ENCODE measurements at regions not wholly inside any gene's neighbourhood (a gene's known extent, or its start where the extent isn't known, plus 50 kb on each side); places are given as distances from the start of the nearest gene placed in this dataset.

DNA sequence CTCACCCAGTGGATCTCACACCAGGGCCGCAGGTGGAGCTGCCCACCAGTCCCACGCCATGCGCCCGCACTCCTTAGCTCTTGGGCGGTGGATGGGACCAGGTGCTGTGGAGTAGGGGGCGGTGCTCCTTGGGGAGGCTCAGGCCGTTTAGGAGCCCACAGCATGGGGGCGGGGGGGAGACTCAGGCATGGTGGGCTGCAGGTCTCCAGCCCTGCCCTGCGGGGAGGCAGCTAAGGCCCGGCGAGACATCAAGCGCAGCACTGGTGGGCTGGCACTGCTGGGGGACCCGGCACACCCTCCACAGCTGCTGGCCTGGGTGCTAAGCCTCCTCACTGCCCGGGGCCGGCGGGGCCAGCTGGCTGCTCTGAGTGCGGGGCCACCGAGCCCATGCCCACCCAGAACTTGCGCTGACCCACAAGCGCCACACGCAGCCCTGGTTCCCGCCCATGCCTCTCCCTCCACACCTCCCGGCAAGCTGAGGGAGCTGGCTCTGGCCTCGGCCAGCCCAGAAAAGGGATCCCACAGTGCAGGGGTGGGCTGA, 312.9 kb upstream of the GIMD1 start:
- Mint-ChIP-seq H3K4me1 (no peaks in the 10 kb centered on the region), H3K9me3 (peaks cover 12% of the 10 kb centered on the region), H3K27ac (no peak overlapping the region), H3K36me3 (no peaks in the 10 kb centered on the region), H3K27me3 (no peaks in the 10 kb centered on the region), H3K4me3 (no peak overlapping the region)
- POLR2A ChIA-PET = no interaction called here
- DNase-seq (no peak), ATAC-seq (ENCODE audit: low read depth) (no peak)

DNA sequence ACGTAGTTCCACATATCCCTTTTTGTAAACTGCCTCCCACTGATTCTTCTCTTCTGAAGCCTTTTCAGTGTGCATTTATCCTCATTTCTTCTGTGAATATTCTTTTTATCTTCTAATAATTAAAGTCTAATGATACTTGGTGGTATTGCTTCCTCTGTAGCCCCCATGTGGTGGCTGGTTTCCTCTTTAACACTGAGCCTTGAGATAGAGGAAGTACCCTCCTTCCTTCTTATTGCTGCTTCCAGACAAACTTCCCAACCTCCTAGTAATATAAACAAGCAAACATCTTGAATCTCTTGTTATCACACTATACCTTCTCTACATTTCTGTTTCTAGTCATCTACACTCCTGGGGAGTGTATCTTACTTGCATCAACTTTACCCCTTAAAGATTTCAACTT, 310.5 kb upstream of the GIMD1 start:
- Mint-ChIP-seq H3K4me3 (no peak overlapping the region), H3K27ac (no peak overlapping the region), H3K27me3 (no peaks in the 10 kb centered on the region), H3K4me1 (no peaks in the 10 kb centered on the region), H3K36me3 (no peaks in the 10 kb centered on the region), H3K9me3 (peaks cover 10% of the 10 kb centered on the region)
- POLR2A ChIA-PET = no interaction called here
- ATAC-seq (ENCODE audit: low read depth) = no peak
- no peak for DNase-seq

DNA sequence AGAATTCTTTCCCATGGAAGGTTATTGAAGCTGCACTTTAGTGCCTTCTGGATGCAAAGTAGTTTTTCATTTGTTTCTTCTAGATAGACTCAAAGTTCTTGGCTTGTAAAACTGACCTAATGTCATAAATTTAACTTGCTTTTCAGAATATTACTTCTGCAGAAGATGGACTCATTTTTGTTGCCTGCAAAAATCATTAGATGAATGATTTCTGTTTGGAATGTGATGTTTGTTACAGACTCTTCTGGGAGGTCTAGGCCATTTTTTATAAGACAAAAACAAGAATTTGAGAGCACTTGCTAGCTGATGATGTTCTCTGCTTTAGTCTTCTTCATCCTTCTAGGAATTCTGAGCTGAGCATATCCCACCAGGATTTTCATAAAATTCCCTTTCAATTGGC, 308.6 kb upstream of the GIMD1 start:
- H3K9me3 Mint-ChIP-seq = peaks cover 12% of the 10 kb centered on the region
- ATAC-seq (ENCODE audit: low read depth) = no peak
- POLR2A ChIA-PET = no interaction called here
- no peaks in the 10 kb centered on the region for H3K4me1 Mint-ChIP-seq
- no peak overlapping the region for H3K4me3 Mint-ChIP-seq
- H3K27me3 Mint-ChIP-seq = no peaks in the 10 kb centered on the region
- DNase-seq = no peak
- H3K27ac Mint-ChIP-seq = no peak overlapping the region
- no peaks in the 10 kb centered on the region for H3K36me3 Mint-ChIP-seq

DNA sequence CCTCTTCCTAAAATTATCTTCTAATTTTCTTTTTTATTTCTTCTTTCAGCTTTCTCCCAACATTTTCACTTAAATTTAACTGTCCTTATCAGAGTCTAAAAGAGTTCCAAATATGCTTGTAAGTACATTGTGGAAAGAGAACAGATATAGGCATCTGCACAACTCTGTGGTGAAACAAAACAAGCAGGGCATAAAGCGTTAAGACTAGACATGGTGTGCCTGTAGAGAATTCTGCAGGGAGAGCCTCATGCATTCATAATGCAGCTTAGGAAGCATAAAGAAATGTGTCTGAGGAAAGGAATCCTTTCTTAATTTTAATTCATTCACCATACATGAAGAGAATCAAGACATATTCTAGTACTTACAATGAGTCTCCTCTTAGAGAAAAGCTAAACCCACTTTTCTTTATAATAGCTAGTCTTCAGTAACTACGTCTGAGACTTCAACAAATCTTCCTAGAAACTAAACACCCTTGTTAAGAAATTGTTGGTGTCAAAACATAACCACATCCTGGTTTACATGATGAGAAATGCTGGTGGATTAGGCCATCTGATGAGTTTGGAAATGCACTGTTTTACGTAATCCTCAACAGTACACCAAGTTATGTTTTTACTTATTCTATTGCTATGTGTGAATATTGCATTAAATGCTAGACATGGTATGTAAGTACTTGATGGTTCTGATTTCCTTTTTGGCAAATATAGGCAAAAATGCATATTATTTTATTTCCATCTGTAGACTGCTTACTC, 307.8 kb upstream of the GIMD1 start:
- POLR2A ChIA-PET = no interaction called here
- H3K4me1 Mint-ChIP-seq = no peaks in the 10 kb centered on the region
- ATAC-seq (ENCODE audit: low read depth) (no peak), DNase-seq (no peak)
- peaks cover 8% of the 10 kb centered on the region for H3K9me3 Mint-ChIP-seq
- H3K27me3 Mint-ChIP-seq = no peaks in the 10 kb centered on the region
- H3K27ac Mint-ChIP-seq = no peak overlapping the region
- H3K4me3 Mint-ChIP-seq = no peak overlapping the region
- H3K36me3 Mint-ChIP-seq = no peaks in the 10 kb centered on the region

DNA sequence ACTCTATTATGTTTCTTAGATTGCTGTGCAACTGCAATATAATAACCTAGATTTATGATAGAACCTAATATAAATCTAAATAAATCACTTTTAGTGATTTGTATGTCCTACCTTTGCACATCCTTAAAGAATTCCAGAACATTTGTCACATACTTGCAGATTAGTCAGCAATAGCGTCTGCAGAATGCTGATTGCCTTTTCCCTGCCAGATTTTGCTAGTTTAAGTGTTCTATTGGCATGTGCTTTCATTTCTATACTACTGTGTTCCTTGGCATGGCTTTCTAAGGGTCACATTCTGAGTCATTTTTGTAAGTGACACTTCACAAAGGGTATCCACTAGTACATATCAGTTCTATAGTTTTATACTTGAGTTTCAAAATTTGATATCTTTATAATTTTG, 303.1 kb upstream of the GIMD1 start:
- H3K4me1 Mint-ChIP-seq = no peaks in the 10 kb centered on the region
- H3K27me3 Mint-ChIP-seq = no peaks in the 10 kb centered on the region
- no peak for ATAC-seq (ENCODE audit: low read depth)
- H3K4me3 Mint-ChIP-seq = no peak overlapping the region
- DNase-seq = no peak
- H3K36me3 Mint-ChIP-seq = no peaks in the 10 kb centered on the region
- POLR2A ChIA-PET = no interaction called here
- peaks cover 3% of the 10 kb centered on the region for H3K9me3 Mint-ChIP-seq
- H3K27ac Mint-ChIP-seq = no peak overlapping the region

DNA sequence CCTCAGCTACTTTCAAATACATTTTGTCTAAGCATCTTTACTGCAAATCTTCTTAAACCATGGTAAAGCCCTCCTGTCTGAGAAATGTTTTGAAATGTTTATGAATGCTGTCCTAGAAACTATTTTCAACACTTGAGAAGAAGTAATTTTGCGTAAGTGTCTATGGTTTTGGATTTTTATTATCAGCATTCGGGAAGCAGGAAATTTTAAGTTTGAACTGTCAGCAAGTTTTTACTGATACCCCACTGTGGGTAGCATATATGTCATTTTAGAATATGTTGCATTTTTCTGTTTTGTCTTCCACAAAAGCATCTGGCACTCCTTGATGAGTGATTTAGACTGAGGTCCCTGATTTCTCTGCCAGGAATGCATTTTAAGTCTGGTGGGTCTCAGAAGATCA, 302.4 kb upstream of the GIMD1 start:
- Mint-ChIP-seq H3K27ac (no peak overlapping the region), H3K4me1 (no peaks in the 10 kb centered on the region), H3K4me3 (no peak overlapping the region), H3K9me3 (peaks cover 3% of the 10 kb centered on the region), H3K36me3 (no peaks in the 10 kb centered on the region), H3K27me3 (no peaks in the 10 kb centered on the region)
- DNase-seq = no peak
- POLR2A ChIA-PET = no interaction called here
- ATAC-seq (ENCODE audit: low read depth) = no peak

DNA sequence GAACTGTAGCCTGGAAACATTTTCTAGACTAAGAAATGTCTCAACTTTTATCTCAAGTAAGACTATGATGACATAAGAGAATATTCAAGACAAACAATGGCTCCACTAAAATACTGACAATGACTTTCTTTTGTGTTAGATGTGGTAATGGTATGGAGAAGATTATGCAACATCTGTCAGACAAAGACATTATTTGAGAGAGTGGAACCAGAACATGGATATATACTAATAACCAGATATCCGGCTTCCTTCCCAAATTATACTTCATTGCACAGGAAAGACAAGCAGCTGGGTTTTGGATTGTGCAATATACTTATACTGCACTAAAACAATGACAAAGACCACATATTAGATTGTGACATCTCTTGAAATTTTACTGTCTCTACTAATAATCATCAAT, 290.8 kb upstream of the GIMD1 start:
- H3K36me3 Mint-ChIP-seq = no peaks in the 10 kb centered on the region
- no peak overlapping the region for H3K4me3 Mint-ChIP-seq
- no peaks in the 10 kb centered on the region for H3K27me3 Mint-ChIP-seq
- H3K4me1 Mint-ChIP-seq = no peaks in the 10 kb centered on the region
- POLR2A ChIA-PET = no interaction called here
- H3K27ac Mint-ChIP-seq = no peak overlapping the region
- no peak for ATAC-seq (ENCODE audit: low read depth)
- no peak for DNase-seq
- H3K9me3 Mint-ChIP-seq = no peaks in the 10 kb centered on the region

DNA sequence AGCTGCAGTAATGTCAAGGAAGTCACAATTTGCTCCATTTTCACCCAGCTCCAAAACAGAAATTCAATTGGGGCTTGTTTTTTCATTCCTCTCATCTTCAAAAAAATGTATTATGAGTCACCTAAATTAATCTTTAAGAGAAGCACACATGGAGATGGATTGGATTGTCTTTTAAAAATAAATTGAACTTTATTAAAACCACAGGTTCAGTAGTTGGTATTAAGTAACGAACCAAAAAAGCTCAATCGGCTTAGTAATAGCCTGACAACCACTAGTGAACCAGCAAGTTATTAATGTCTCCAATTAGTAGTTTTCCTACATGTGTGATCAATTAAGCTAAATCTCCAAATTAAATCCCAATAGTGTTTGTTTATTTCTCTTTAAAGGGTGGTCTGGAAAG, 283.5 kb upstream of the GIMD1 start:
- Mint-ChIP-seq H3K9me3 (peaks cover 1% of the 10 kb centered on the region), H3K27me3 (no peaks in the 10 kb centered on the region), H3K4me1 (no peaks in the 10 kb centered on the region), H3K36me3 (no peaks in the 10 kb centered on the region), H3K27ac (no peak overlapping the region), H3K4me3 (no peak overlapping the region)
- no peak for ATAC-seq (ENCODE audit: low read depth)
- no peak for DNase-seq
- POLR2A ChIA-PET = no interaction called here

DNA sequence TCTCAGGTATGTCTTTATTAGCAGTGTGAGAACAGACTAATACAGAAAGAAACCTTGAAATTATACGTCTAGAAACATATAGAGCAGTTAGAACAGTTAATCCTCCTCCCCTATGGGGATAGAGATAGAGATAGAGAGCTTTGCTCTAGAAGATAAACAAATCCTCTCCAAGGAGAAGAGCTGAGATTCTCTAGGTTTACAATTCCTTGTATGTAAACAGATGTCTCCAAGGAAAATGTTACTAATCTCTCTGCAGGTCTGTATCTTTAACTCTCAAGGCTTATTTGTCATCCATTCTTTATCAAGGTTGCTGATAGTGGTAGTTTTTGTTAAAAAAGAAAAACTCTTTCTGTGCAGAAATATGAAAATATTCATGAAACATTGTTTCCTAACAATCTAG, 282.1 kb upstream of the GIMD1 start:
- Mint-ChIP-seq H3K27me3 (no peaks in the 10 kb centered on the region), H3K4me1 (no peaks in the 10 kb centered on the region), H3K4me3 (no peak overlapping the region), H3K36me3 (no peaks in the 10 kb centered on the region), H3K27ac (no peak overlapping the region), H3K9me3 (peaks cover 1% of the 10 kb centered on the region)
- ATAC-seq (ENCODE audit: low read depth) = no peak
- DNase-seq = no peak
- POLR2A ChIA-PET = no interaction called here

DNA sequence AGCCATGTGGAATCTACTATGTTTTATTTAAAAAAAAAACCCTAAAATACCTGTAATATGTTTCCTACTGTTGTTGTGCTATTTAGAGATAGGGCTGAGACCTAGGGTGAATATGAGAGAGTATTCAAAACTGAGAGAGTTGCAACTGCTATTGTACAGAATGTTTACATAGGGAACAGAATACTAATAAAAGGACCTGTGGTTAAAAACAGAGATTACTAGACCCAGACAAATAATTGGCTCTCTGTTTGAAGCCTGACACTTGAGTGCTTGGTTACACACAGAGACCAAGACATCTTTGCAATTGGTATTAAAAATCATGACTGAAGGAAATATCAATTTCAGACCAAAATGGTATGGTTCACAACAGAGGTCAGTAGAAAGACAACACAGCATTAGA, 278.9 kb upstream of the GIMD1 start:
- H3K36me3 Mint-ChIP-seq = no peaks in the 10 kb centered on the region
- H3K4me1 Mint-ChIP-seq = no peaks in the 10 kb centered on the region
- no peaks in the 10 kb centered on the region for H3K27me3 Mint-ChIP-seq
- no peak overlapping the region for H3K27ac Mint-ChIP-seq
- no peak overlapping the region for H3K4me3 Mint-ChIP-seq
- DNase-seq (no peak), ATAC-seq (ENCODE audit: low read depth) (no peak)
- H3K9me3 Mint-ChIP-seq = peaks cover 1% of the 10 kb centered on the region
- POLR2A ChIA-PET = no interaction called here

DNA sequence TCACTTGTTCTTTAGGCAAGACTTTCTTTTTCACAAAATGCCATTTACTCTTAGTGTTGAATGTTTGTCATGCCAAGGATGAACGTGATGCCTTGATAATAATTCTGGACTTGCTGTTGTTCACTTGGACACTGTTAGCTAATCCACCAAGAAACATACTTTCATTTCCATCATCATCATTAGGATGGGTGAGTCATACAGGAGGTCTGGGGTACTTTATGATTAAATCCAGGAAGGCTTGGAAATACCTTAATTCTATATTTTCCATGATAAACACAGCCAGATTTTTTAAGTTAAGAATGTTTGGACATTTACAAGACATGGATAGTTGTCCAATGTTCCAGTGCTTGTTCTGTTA, 260.7 kb upstream of the GIMD1 start:
- Mint-ChIP-seq H3K27ac (no peak overlapping the region), H3K9me3 (no peaks in the 10 kb centered on the region), H3K27me3 (no peaks in the 10 kb centered on the region), H3K36me3 (no peaks in the 10 kb centered on the region), H3K4me3 (no peak overlapping the region), H3K4me1 (no peaks in the 10 kb centered on the region)
- POLR2A ChIA-PET = no interaction called here
- DNase-seq (no peak), ATAC-seq (ENCODE audit: low read depth) (no peak)

DNA sequence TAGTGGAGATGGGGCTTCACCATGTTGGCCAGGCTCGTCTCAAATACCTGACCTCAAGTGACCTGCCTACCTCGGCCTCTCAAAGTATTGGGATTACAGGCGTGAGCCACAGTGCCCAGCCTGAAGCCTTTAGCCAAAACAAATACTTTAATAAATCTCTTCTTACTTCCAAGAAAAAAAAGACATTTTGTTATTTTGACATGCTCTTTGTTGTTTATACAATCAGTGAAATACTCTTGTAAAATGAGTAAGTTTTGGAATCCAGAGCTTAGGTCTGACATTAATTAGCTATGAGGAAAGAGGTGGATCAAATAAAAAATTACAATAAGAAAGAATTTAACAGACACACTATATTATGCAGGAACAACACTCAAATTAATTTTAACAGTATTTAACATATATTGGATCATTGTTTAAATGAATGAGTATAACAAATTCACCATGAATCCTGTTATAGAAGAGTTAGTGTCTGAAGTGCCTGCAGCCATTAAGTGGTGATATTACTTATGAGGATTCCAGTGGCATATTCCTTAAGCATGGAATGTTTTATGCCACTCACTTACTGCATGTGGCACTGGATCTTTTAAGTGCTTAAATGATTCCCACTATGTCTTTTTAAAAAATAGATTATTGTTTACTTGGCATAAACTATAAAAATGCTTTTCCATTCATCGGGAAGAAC, 260.1 kb upstream of the GIMD1 start:
- no peak for ATAC-seq (ENCODE audit: low read depth)
- POLR2A ChIA-PET = no interaction called here
- DNase-seq = no peak
- no peaks in the 10 kb centered on the region for H3K36me3 Mint-ChIP-seq
- H3K4me1 Mint-ChIP-seq = no peaks in the 10 kb centered on the region
- no peaks in the 10 kb centered on the region for H3K27me3 Mint-ChIP-seq
- H3K27ac Mint-ChIP-seq = no peak overlapping the region
- no peak overlapping the region for H3K4me3 Mint-ChIP-seq
- no peaks in the 10 kb centered on the region for H3K9me3 Mint-ChIP-seq

DNA sequence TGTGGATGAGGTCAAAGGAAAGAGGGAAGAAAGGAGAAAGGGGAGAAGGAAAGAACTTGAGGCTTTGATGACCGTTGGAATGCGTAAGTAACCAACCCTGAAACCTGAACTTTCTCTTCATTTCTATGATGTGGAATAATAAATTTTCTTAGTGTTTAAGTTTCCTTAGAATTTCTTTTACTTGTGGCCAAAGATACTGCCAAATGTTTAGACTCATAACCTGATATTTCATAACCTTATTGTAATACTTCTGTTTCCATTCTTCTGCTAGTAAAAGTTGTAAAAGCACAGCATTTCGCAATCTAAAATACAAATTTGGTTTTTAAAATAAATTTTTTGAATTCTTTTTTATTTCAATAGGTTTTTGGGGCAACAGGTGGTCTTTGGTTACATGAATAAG, 258.5 kb upstream of the GIMD1 start:
- Mint-ChIP-seq H3K27me3 (no peaks in the 10 kb centered on the region), H3K4me3 (no peak overlapping the region), H3K4me1 (no peaks in the 10 kb centered on the region), H3K36me3 (no peaks in the 10 kb centered on the region), H3K9me3 (no peaks in the 10 kb centered on the region), H3K27ac (no peak overlapping the region)
- ATAC-seq (ENCODE audit: low read depth) (no peak), DNase-seq (no peak)
- POLR2A ChIA-PET = no interaction called here

DNA sequence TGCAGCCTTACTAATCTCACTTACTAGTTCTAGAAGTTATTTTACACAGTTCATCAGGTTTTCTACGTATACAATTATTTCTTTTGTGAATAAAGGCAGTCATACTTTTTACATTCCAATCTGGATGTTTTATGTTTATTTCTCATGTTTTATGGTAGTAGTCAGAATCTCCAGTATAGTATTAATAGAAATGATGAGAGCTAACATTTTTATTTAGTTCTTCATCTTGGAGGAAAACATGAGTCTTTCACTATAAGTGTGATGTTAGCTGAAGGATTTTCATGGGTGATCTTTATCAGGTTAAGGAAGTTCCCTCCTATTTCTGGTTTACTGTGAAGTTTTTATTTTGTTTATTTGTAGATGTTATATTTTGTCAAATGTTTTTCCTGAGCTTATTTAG, 256.1 kb upstream of the GIMD1 start:
- H3K4me3 Mint-ChIP-seq = no peak overlapping the region

More for the DNA sequence above, 256.1 kb upstream of the GIMD1 start:
- H3K27me3 Mint-ChIP-seq = no peaks in the 10 kb centered on the region
- no peaks in the 10 kb centered on the region for H3K36me3 Mint-ChIP-seq
- no peaks in the 10 kb centered on the region for H3K9me3 Mint-ChIP-seq
- DNase-seq (no peak), ATAC-seq (ENCODE audit: low read depth) (no peak)
- H3K27ac Mint-ChIP-seq = no peak overlapping the region
- no peaks in the 10 kb centered on the region for H3K4me1 Mint-ChIP-seq
- POLR2A ChIA-PET = no interaction called here

Data from activated naive CD8-positive, alpha-beta T cell treated with anti-CD3 and anti-CD28 coated beads, Interleukin-2, amount 10 ng/mL, durations not matched to agents 7 days and 5 days (primary cell).